PFSK-1 (cell line): ENCODE measurements at regions not wholly inside any gene's neighbourhood (a gene's known extent, or its start where the extent isn't known, plus 50 kb on each side); places are given as distances from the start of the nearest gene placed in this dataset.

Experiments
- POLR2AphosphoS5 ChIP-seq: IDR thresholded peaks from 2 replicates; pipeline ENCODE4 v1.6.1; 2012; ENCODE audit warnings: low read depth, mild to moderate bottlenecking, control low read depth, low read length, moderate library complexity
- REST ChIP-seq, 2 experiments: IDR thresholded peaks; 2 replicates each; pipeline versions ENCODE4 v1.6.1 to v1.8.0; 2011 to 2012; ENCODE audit warnings: low read depth in 2 of 2, low read length in 2 of 2, control low read depth in 1 of 2, inconsistent platforms in 1 of 2, mild to moderate bottlenecking in 1 of 2, moderate library complexity in 1 of 2; ENCODE audit not compliant: insufficient read depth in 1 of 2

GRCh38 chr2:62354771-62355561 is 151.0 kb downstream of the TMEM17 start:
- TF ChIP-seq REST (IDR thresholded peaks at IDR 0.05; ENCODE audit: insufficient read depth in 1 of 2, low read depth in 2 of 2, low read length in 2 of 2) (no peak), POLR2AphosphoS5 (no peak)
